Suprapubic skin (tissue), 4 donors: ENCODE measurements at regions not wholly inside any gene's neighbourhood (a gene's known extent, or its start where the extent isn't known, plus 50 kb on each side); places are given as distances from the start of the nearest gene placed in this dataset.
"Not testable (repeated sequence)": the region's sequence is repeated elsewhere in the genome, so short reads cannot be mapped to it uniquely, and the experiment has no call there.

Experiments used
- DNase-seq, 2 donors: peaks; one replicate each; pipeline ENCODE4 v3.0.0-alpha.2; 2019; ENCODE audit warnings: low spot score in 2 of 2
- H3K27ac ChIP-seq: fragments of 200-600 bp; sonication (generic); one replicate; pipeline ENCODE4 v1.5.1; 2019
- H3K27me3 ChIP-seq: fragments of 200-600 bp; sonication (generic); one replicate; pipeline ENCODE4 v1.5.1; 2019
- H3K36me3 ChIP-seq: fragments of 200-600 bp; sonication (generic); one replicate; pipeline ENCODE4 v1.5.1; 2019
- H3K4me1 ChIP-seq: fragments of 200-600 bp; sonication (generic); one replicate; pipeline ENCODE4 v1.5.1; 2019
- H3K4me3 ChIP-seq: fragments of 200-600 bp; sonication (generic); one replicate; pipeline ENCODE4 v1.5.1; 2019; ENCODE audit warnings: mild to moderate bottlenecking
- H3K9me3 ChIP-seq: fragments of 200-600 bp; sonication (generic); one replicate; pipeline ENCODE4 v1.5.1; 2019
- CTCF ChIP-seq, 2 donors: fragments of 200-600 bp in 1 of 2; fragments of 450-650 bp in 1 of 2; sonication (generic) in 1 of 2; IDR thresholded peaks; one replicate each; pipeline ENCODE4 v1.5.1; 2016 to 2019; ENCODE audit warnings: antibody characterized with exemption in 2 of 2, mild to moderate bottlenecking in 1 of 2, moderate library complexity in 1 of 2
- EP300 ChIP-seq: sonication (generic); formaldehyde crosslinking; IDR thresholded peaks from one replicate; pipeline ENCODE4 v1.6.1; 2017; ENCODE audit warnings: antibody characterized with exemption
- POLR2A ChIP-seq, 2 donors: fragments of 450-650 bp; IDR thresholded peaks; one replicate each; pipeline ENCODE4 v1.6.1; 2017; ENCODE audit warnings: antibody characterized with exemption in 2 of 2, mild to moderate bottlenecking in 2 of 2, moderate library complexity in 2 of 2
- POLR2AphosphoS5 ChIP-seq, 3 donors: sonication (generic); formaldehyde crosslinking; IDR thresholded peaks; one replicate each; pipeline ENCODE4 v1.6.1; 2017; ENCODE audit warnings: antibody characterized with exemption in 3 of 3
- WGBS: methylation state at CpG from one replicate; pipeline ENCODE4 v1.1.5; 2018; 5-methylcytosine and 5-hydroxymethylcytosine counted together

- no peaks in the 10 kb centered on the region for H3K36me3 ChIP-seq
- no peak overlapping the region for H3K27ac ChIP-seq
- DNase-seq: no peak
- H3K4me3 ChIP-seq: no peak overlapping the region
- no peaks in the 10 kb centered on the region for H3K27me3 ChIP-seq
- 72% methylated on average over 4 of the region's 4 CpGs for WGBS
- TF ChIP-seq EP300 (no peak), POLR2AphosphoS5 (IDR thresholded peaks at IDR 0.05) (no peak)
- no peaks in the 10 kb centered on the region for H3K9me3 ChIP-seq
- H3K4me1 ChIP-seq: no peaks in the 10 kb centered on the region
These were observed 344.0 kb downstream of the ACTRT1 start for GRCh38 chrX:127708155-127708554.

GRCh38 chrX:127702527-127702926, 349.7 kb downstream of the ACTRT1 start:
- DNase-seq: no peak
- TF ChIP-seq POLR2A (IDR thresholded peaks at IDR 0.05) (no peak), EP300 (no peak), CTCF (IDR thresholded peaks at IDR 0.05) (no peak), POLR2AphosphoS5 (IDR thresholded peaks at IDR 0.05) (no peak)
- Histone ChIP-seq H3K36me3 (no peaks in the 10 kb centered on the region), H3K9me3 (no peaks in the 10 kb centered on the region), H3K4me1 (no peaks in the 10 kb centered on the region), H3K4me3 (no peak overlapping the region), H3K27me3 (no peaks in the 10 kb centered on the region), H3K27ac (no peak overlapping the region)
- WGBS: 63% methylated on average over 2 of the region's 2 CpGs

GRCh38 chrX:127662942-127663341, 389.3 kb downstream of the ACTRT1 start:
- 80% methylated on average over 1 of the region's 32 CpGs for WGBS
- DNase-seq, H3K4me1 ChIP-seq, H3K4me3 ChIP-seq, H3K36me3 ChIP-seq, H3K27me3 ChIP-seq, H3K9me3 ChIP-seq, H3K27ac ChIP-seq: not testable (repeated sequence)

GRCh38 chrX:127649011-127649410, 403.2 kb downstream of the ACTRT1 start:
- TF ChIP-seq POLR2A (IDR thresholded peaks at IDR 0.05): no peak
- TF ChIP-seq CTCF (IDR thresholded peaks at IDR 0.05): no peak
- no peak for TF ChIP-seq POLR2AphosphoS5 (IDR thresholded peaks at IDR 0.05)
- no peak for TF ChIP-seq EP300
- H3K27ac ChIP-seq: no peak overlapping the region
- no peaks in the 10 kb centered on the region for H3K36me3 ChIP-seq
- no peaks in the 10 kb centered on the region for H3K9me3 ChIP-seq
- no peaks in the 10 kb centered on the region for H3K4me1 ChIP-seq
- no peak for DNase-seq
- no peak overlapping the region for H3K4me3 ChIP-seq
- 4% methylated on average over 1 of the region's 1 CpG for WGBS
- no peaks in the 10 kb centered on the region for H3K27me3 ChIP-seq

GRCh38 chrX:127621780-127622179, 430.4 kb downstream of the ACTRT1 start:
- DNase-seq: no peak
- TF ChIP-seq EP300: no peak
- no peak for TF ChIP-seq CTCF (IDR thresholded peaks at IDR 0.05)
- no peak for TF ChIP-seq POLR2AphosphoS5 (IDR thresholded peaks at IDR 0.05)
- no peak for TF ChIP-seq POLR2A (IDR thresholded peaks at IDR 0.05)
- H3K36me3 ChIP-seq: no peaks in the 10 kb centered on the region
- 68% methylated on average over 5 of the region's 5 CpGs for whole genome bisulfite sequencing
- no peaks in the 10 kb centered on the region for H3K27me3 ChIP-seq
- no peaks in the 10 kb centered on the region for H3K9me3 ChIP-seq
- no peak overlapping the region for H3K4me3 ChIP-seq
- H3K27ac ChIP-seq: no peak overlapping the region
- H3K4me1 ChIP-seq: no peaks in the 10 kb centered on the region

- 53% methylated on average over 1 of the region's 1 CpG for WGBS
- DNase-seq: no peak
- no peaks in the 10 kb centered on the region for H3K9me3 ChIP-seq
- no peaks in the 10 kb centered on the region for H3K27me3 ChIP-seq
- no peak overlapping the region for H3K4me3 ChIP-seq
- H3K27ac ChIP-seq: no peak overlapping the region
- TF ChIP-seq CTCF (IDR thresholded peaks at IDR 0.05) (no peak), POLR2AphosphoS5 (IDR thresholded peaks at IDR 0.05) (no peak), EP300 (no peak), POLR2A (IDR thresholded peaks at IDR 0.05) (no peak)
- H3K36me3 ChIP-seq: no peaks in the 10 kb centered on the region
- H3K4me1 ChIP-seq: no peaks in the 10 kb centered on the region
These were observed 445.6 kb downstream of the ACTRT1 start for GRCh38 chrX:127606590-127606989.
